CD4-positive, alpha-beta memory T cell (primary cell): ENCODE measurements at regions not wholly inside any gene's neighbourhood (a gene's known extent, or its start where the extent isn't known, plus 50 kb on each side); places are given as distances from the start of the nearest gene placed in this dataset.
"Not testable (repeated sequence)": the region's sequence is repeated elsewhere in the genome, so short reads cannot be mapped to it uniquely, and the experiment has no call there.

Experiments
- CTCF ChIA-PET: fragments of 350-600 bp; sonication (Branson Sonifier 250); formaldehyde crosslinking; loops from one replicate; lab custom pipeline; 2021; ENCODE audit warnings: inconsistent platforms; ENCODE audit not compliant: partially characterized antibody; lab: Charles Lee
- POLR2A ChIA-PET: fragments of 350-600 bp; sonication (Branson Sonifier 250); formaldehyde crosslinking; loops from one replicate; lab custom pipeline; 2021; ENCODE audit not compliant: partially characterized antibody; lab: Charles Lee
- DNase-seq, 5 donors: peaks; one replicate each; pipeline versions ENCODE4 v3.0.0 to v3.0.0-alpha.2; 2020 to 2022; ENCODE audit warnings: mixed read lengths in 1 of 5
- H3K27ac ChIP-seq: one replicate; pipeline ENCODE4 v1.7.0; 2013; ENCODE audit warnings: low read depth, low read length
- H3K27me3 ChIP-seq: 2 replicates; pipeline ENCODE4 v1.7.0; 2013; ENCODE audit warnings: mild to moderate bottlenecking, low read length, moderate library complexity; ENCODE audit not compliant: insufficient read depth
- H3K36me3 ChIP-seq: 2 replicates; pipeline ENCODE4 v1.7.0; 2013; ENCODE audit warnings: mild to moderate bottlenecking, low read length, moderate library complexity; ENCODE audit not compliant: insufficient read depth
- H3K4me1 ChIP-seq: 2 replicates; pipeline ENCODE4 v1.7.0; 2013; ENCODE audit warnings: mild to moderate bottlenecking, low read length, moderate library complexity; ENCODE audit not compliant: insufficient read depth
- H3K4me3 ChIP-seq, 2 donors: one replicate each; pipeline ENCODE4 v1.7.0; 2013; ENCODE audit warnings: low read length in 2 of 2, mild to moderate bottlenecking in 1 of 2
- H3K9me3 ChIP-seq, 2 donors: one replicate each; pipeline ENCODE4 v1.7.0; 2013; ENCODE audit warnings: low read length in 2 of 2, control low read depth in 1 of 2; ENCODE audit not compliant: control insufficient read depth in 1 of 2
- H3K27ac Mint-ChIP-seq, 7 donors: one replicate each; pipeline ENCODE4 v1.8.0; 2020 to 2021; ENCODE audit warnings: mixed read lengths in 7 of 7, mild to moderate bottlenecking in 6 of 7, inconsistent platforms in 3 of 7, moderate library complexity in 3 of 7
- H3K27me3 Mint-ChIP-seq, 2 donors: one replicate each; pipeline ENCODE4 v1.8.0; 2020 to 2021; ENCODE audit warnings: mixed read lengths in 2 of 2
- H3K36me3 Mint-ChIP-seq, 2 donors: one replicate each; pipeline ENCODE4 v1.8.0; 2020 to 2021; ENCODE audit warnings: mixed read lengths in 2 of 2, inconsistent platforms in 1 of 2, mild to moderate bottlenecking in 1 of 2
- H3K4me1 Mint-ChIP-seq, 4 donors: one replicate each; pipeline ENCODE4 v1.8.0; 2020 to 2021; ENCODE audit warnings: mixed read lengths in 4 of 4, mild to moderate bottlenecking in 1 of 4
- H3K4me3 Mint-ChIP-seq, 8 donors: one replicate each; pipeline ENCODE4 v1.8.0; 2020 to 2021; ENCODE audit warnings: mixed read lengths in 8 of 8, mild to moderate bottlenecking in 7 of 8, moderate library complexity in 6 of 8, inconsistent platforms in 3 of 8
- H3K9me3 Mint-ChIP-seq, 8 donors: one replicate each; pipeline ENCODE4 v1.8.0; 2020 to 2021; ENCODE audit warnings: mixed read lengths in 8 of 8, mild to moderate bottlenecking in 5 of 8, inconsistent platforms in 3 of 8, moderate library complexity in 1 of 8
- intact Hi-C: fragments of 100-400 bp; cut with micrococcal nuclease; formaldehyde crosslinking; loops from one replicate; pipeline ENCODE4 v1.15.1; 2023

DNA sequence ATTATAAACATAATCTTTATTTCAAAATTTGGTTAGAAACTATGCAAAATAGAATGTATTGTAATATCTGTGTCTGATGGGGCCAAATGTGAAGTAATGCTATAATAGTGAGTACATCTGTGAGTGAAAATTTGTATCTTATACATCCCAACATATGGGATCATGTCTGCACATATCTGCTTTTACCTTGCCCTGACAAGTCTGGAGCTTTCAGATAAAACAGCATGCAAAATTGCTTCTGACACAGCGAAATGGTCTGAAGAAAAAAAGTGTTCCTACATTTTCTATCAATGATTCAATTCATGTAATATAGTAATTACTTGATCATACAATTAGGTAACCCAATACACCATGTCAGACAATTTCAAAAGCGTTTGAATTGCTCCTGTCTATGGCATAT lies 58.1 kb upstream of the P3H2 start:
- no peaks in the 10 kb centered on the region for H3K9me3 ChIP-seq
- no peaks in the 10 kb centered on the region for H3K4me1 ChIP-seq
- DNase-seq = no peak
- H3K36me3 ChIP-seq = no peaks in the 10 kb centered on the region
- ChIA-PET POLR2A (interaction anchor here (0.6 kb wide), 1 partner anchor 10 kb away, joined by 3 read pairs; no protein-coding TSS in a partner anchor), CTCF (no interaction called here)
- H3K4me3 Mint-ChIP-seq = no peak overlapping the region
- H3K4me1 Mint-ChIP-seq = peaks cover 0 to 2% (median under 1%) of the 10 kb centered on the region in 4 donors
- no peaks in the 10 kb centered on the region for H3K27me3 ChIP-seq
- no peak overlapping the region for H3K4me3 ChIP-seq
- intact Hi-C loops = no loop called here
- no peaks in the 10 kb centered on the region for H3K36me3 Mint-ChIP-seq
- H3K27ac Mint-ChIP-seq = no peak overlapping the region
- H3K27ac ChIP-seq = no peak overlapping the region
- peaks cover 0 to 2% (median 0%) of the 10 kb centered on the region in 8 donors for H3K9me3 Mint-ChIP-seq
- peaks cover 0 to 4% of the 10 kb centered on the region in 2 donors for H3K27me3 Mint-ChIP-seq

DNA sequence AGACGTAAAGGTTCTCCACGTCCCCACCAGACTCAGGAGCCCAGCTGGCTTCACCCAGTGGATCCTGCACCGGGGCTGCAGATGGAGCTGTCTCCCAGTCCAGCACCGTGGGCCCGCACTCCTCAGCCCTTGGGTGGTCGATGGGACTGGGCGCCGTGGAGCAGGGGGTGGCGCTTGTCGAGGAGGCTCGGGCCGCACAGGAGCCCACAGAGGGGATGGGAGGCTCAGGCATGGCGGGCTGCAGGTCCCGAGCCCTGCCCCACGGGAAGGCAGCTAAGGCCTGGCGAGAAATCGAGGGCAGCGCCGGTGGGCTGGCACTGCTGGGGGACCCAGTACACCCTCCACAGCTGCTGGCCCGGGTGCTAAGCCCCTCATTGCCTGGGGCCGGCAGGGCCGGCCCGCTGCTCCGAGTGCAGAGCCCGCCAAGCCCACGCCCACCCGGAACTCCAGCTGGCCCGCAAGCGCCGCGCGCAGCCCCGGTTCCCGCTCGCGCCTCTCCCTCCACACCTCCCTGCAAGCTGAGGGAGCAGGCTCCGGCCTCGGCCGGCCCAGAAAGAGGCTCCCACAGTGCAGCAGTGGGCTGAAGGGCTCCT lies 56.3 kb upstream of the P3H2 start:
- H3K4me3 Mint-ChIP-seq, H3K36me3 Mint-ChIP-seq, H3K27me3 ChIP-seq, DNase-seq, POLR2A ChIA-PET, H3K4me3 ChIP-seq, CTCF ChIA-PET, H3K4me1 ChIP-seq, H3K4me1 Mint-ChIP-seq, H3K9me3 Mint-ChIP-seq, H3K27ac Mint-ChIP-seq, H3K36me3 ChIP-seq, intact Hi-C loops, H3K9me3 ChIP-seq, H3K27ac ChIP-seq, H3K27me3 Mint-ChIP-seq: not testable (repeated sequence)

DNA sequence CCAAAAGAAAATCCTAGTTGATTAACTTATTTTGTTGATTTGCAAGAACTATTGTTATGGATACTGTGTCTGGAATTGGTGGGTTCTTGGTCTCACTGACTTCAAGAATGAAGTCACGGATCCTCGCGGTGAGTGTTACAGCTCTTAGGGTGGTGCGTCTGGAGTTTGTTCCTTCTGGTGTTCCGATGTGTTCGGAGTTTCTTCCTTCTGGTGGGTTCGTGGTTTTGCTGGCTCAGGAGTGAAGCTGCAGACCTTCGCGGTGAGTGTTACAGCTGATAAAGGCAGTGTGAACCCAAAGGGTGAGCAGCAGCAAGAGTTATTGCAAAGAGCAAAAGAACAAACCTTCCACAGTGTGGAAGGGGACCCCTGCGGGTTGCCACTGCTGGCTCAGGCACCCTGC lies 55.4 kb upstream of the P3H2 start:
- H3K4me3 ChIP-seq, H3K36me3 Mint-ChIP-seq, H3K4me1 Mint-ChIP-seq, POLR2A ChIA-PET, H3K9me3 ChIP-seq, H3K27ac ChIP-seq, H3K4me1 ChIP-seq, DNase-seq, H3K27me3 ChIP-seq, H3K4me3 Mint-ChIP-seq, H3K9me3 Mint-ChIP-seq, H3K27me3 Mint-ChIP-seq, H3K27ac Mint-ChIP-seq, intact Hi-C loops, H3K36me3 ChIP-seq, CTCF ChIA-PET: not testable (repeated sequence)

DNA sequence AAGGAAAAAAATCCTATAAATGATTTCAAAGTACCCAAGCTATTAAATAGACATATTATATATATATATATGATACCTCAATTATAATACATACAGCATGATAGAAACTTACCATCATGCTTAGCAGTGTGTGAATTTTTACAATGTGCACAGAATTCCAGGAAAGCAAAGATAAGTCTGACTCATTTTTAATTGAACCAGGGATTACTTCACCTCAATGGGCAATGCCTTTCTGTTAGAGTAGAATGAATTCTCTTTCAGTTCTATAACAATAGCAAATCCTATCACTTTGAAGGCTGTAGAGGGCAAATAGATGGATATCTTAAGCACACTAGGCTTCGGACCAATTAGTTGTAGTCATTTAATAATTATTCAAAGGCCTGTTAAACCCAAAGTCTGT lies 54.8 kb upstream of the P3H2 start:
- no peak for DNase-seq
- H3K27ac Mint-ChIP-seq = no peak overlapping the region
- intact Hi-C loops = no loop called here
- H3K27me3 Mint-ChIP-seq = peaks cover 0 to 4% of the 10 kb centered on the region in 2 donors
- CTCF ChIA-PET = no interaction called here
- no peaks in the 10 kb centered on the region for H3K27me3 ChIP-seq
- H3K4me1 Mint-ChIP-seq = peaks cover 0 to 4% (median 1%) of the 10 kb centered on the region in 4 donors
- H3K9me3 ChIP-seq = no peaks in the 10 kb centered on the region
- H3K9me3 Mint-ChIP-seq = peaks cover 0 to 4% (median 0%) of the 10 kb centered on the region in 8 donors
- H3K36me3 Mint-ChIP-seq = no peaks in the 10 kb centered on the region
- no peak overlapping the region for H3K4me3 Mint-ChIP-seq
- no peak overlapping the region for H3K4me3 ChIP-seq
- no peaks in the 10 kb centered on the region for H3K4me1 ChIP-seq
- POLR2A ChIA-PET = no interaction called here
- H3K36me3 ChIP-seq = no peaks in the 10 kb centered on the region
- no peak overlapping the region for H3K27ac ChIP-seq

DNA sequence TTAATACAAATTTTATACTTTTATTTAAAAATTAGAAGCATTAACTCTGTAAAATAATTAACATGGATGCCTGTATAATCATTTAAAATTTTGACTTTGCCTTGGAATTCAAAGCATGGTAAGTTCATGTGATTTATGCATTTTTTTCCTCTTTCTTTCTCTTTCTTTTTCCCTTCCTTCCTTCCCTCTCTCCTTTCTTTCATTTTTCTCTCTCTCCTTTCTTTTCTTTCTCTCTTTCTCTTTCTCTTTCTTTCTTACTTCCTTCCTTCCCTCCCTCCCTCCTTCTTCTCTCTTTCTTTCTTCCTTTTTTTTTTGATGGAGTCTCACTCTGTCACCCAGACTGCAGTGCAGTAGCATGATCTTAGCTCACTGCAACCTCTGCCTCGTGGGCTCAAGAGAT lies 53.8 kb upstream of the P3H2 start:
- Histone ChIP-seq H3K27ac (no peak overlapping the region), H3K27me3 (no peaks in the 10 kb centered on the region), H3K9me3 (no peaks in the 10 kb centered on the region), H3K36me3 (no peaks in the 10 kb centered on the region), H3K4me3 (no peak overlapping the region), H3K4me1 (peaks cover under 1% of the 10 kb centered on the region)
- Mint-ChIP-seq H3K27ac (no peak overlapping the region), H3K36me3 (no peaks in the 10 kb centered on the region), H3K4me3 (no peak overlapping the region), H3K4me1 (peaks cover 0 to 10% (median 8%) of the 10 kb centered on the region in 4 donors), H3K9me3 (peaks cover 0 to 4% (median 0%) of the 10 kb centered on the region in 8 donors), H3K27me3 (peaks cover 0 to 4% of the 10 kb centered on the region in 2 donors)
- no peak for DNase-seq
- ChIA-PET POLR2A (no interaction called here), CTCF (no interaction called here)
- intact Hi-C loops = no loop called here

DNA sequence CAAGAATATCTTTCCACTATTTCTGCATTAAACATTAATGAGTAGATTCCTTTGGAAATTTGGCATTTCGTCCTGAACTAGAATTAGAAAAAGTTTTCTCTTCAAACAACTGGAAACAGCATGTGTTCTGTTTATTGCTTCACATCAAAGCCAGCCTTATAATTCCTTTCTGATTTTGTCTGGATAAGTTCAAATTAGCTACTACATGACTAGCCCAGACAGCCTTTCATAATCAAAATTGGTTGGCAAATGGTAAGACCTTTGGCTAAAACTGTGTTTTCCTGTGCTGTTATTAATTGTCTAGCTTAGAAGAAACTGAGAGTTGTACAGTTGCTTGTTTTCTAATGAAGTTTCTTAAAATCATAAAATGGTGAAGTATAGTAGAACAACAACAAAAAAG lies 52.7 kb upstream of the P3H2 start:
- Mint-ChIP-seq H3K4me3 (no peak overlapping the region), H3K27ac (no peak overlapping the region), H3K27me3 (peaks cover 0 to 4% of the 10 kb centered on the region in 2 donors), H3K36me3 (no peaks in the 10 kb centered on the region), H3K9me3 (peaks cover 0 to 4% (median 0%) of the 10 kb centered on the region in 8 donors), H3K4me1 (peaks cover 0 to 16% (median 11%) of the 10 kb centered on the region in 4 donors)
- intact Hi-C loops = no loop called here
- H3K27me3 ChIP-seq = no peaks in the 10 kb centered on the region
- no peak overlapping the region for H3K27ac ChIP-seq
- POLR2A ChIA-PET = no interaction called here
- H3K36me3 ChIP-seq = no peaks in the 10 kb centered on the region
- no peak for DNase-seq
- CTCF ChIA-PET = no interaction called here
- H3K9me3 ChIP-seq = no peaks in the 10 kb centered on the region
- no peak overlapping the region for H3K4me3 ChIP-seq
- peaks cover 4% of the 10 kb centered on the region for H3K4me1 ChIP-seq

DNA sequence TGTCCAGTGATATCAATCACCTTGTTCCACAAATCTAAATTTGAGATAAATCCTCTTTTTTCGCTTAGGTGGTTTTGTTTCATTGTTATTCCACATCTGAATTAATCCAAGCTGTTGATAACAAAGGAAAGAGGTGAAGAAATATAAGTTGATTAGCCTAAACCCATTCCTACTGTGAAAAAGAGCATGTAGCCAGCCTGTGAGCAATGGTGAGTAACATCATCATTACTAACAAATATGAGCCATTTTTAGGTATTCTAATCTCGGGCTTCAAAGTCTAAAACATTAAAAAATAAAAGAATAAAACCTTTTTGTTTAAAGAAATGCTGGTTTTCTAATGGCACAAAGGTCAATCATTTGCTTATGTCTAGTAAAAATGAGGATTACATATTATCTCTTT lies 52.1 kb upstream of the P3H2 start:
- H3K4me1 ChIP-seq = peaks cover 4% of the 10 kb centered on the region
- Mint-ChIP-seq H3K4me1 (peaks cover 0 to 17% (median 15%) of the 10 kb centered on the region in 4 donors), H3K27ac (no peak overlapping the region), H3K9me3 (peaks cover 0 to 4% (median 0%) of the 10 kb centered on the region in 8 donors), H3K27me3 (peaks cover 0 to 4% of the 10 kb centered on the region in 2 donors), H3K36me3 (no peaks in the 10 kb centered on the region), H3K4me3 (no peak overlapping the region)
- no peak overlapping the region for H3K27ac ChIP-seq
- DNase-seq = no peak
- H3K36me3 ChIP-seq = no peaks in the 10 kb centered on the region
- H3K4me3 ChIP-seq = no peak overlapping the region
- no peaks in the 10 kb centered on the region for H3K27me3 ChIP-seq
- intact Hi-C loops = no loop called here
- no peaks in the 10 kb centered on the region for H3K9me3 ChIP-seq
- ChIA-PET CTCF (no interaction called here), POLR2A (no interaction called here)
